IPS-15b (cell line): ENCODE measurements at regions not wholly inside any gene's neighbourhood (a gene's known extent, or its start where the extent isn't known, plus 50 kb on each side); places are given as distances from the start of the nearest gene placed in this dataset.
"Not testable (repeated sequence)": the region's sequence is repeated elsewhere in the genome, so short reads cannot be mapped to it uniquely, and the experiment has no call there.

Experiments
- H3K27me3 ChIP-seq: one replicate; pipeline ENCODE4 v1.6.1; 2013; ENCODE audit warnings: low read length; ENCODE audit not compliant: control insufficient read depth, insufficient read depth
- H3K36me3 ChIP-seq: one replicate; pipeline ENCODE4 v1.6.1; 2013; ENCODE audit warnings: low read length; ENCODE audit not compliant: control insufficient read depth, insufficient read depth
- H3K4me1 ChIP-seq: one replicate; pipeline ENCODE4 v1.6.1; 2013; ENCODE audit warnings: mild to moderate bottlenecking, low read length; ENCODE audit not compliant: control insufficient read depth, insufficient read depth
- H3K4me3 ChIP-seq: one replicate; pipeline ENCODE4 v1.5.1; 2013; ENCODE audit warnings: low read depth, low read length
- H3K9ac ChIP-seq: one replicate; pipeline ENCODE4 v1.6.1; 2013; ENCODE audit warnings: low read depth, mild to moderate bottlenecking, low read length
- H3K9me3 ChIP-seq: one replicate; pipeline ENCODE4 v1.6.1; 2013; ENCODE audit warnings: mild to moderate bottlenecking, low read length; ENCODE audit not compliant: control insufficient read depth, insufficient read depth

DNA sequence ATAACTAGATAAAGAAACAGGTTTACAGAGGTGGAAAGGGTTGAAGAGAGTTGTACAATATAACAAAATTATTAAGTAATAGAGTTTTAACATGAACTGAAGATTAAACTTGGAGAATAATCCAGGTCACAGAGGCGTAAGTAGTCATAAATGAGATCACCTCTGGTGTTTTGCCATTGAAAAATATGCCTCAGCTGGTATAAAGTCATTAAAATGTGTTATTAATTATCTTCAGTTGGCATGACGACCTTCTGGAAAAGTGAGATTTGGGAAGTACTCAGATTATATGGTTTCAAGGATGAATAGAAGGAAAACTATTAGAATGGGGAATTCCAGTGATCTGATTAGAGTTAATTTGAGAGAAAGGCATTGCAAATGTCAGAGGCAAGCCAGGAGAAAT is 237.5 kb upstream of the ANXA10 start:
- Histone ChIP-seq H3K9me3 (no peaks in the 10 kb centered on the region), H3K9ac (no peak overlapping the region), H3K4me1 (no peaks in the 10 kb centered on the region), H3K36me3 (no peaks in the 10 kb centered on the region), H3K27me3 (no peaks in the 10 kb centered on the region), H3K4me3 (no peak overlapping the region)

DNA sequence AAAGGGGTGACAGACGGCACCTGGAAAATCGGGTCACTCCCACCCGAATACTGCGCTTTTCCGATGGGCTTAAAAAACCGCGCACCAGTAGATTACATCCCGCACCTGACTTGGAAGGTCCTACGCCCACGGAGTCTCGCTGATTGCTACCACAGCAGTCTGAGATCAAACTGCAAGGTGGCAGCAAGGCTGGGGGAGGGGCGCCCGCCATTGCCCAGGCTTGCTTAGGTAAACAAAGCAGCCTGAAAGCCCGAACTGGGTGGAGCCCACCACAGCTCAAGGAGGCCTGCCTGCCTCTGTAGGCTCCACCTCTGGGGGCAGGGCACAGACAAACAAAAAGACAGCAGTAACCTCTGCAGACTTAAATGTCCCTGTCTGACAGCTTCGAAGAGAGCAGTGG is 234.2 kb upstream of the ANXA10 start:
- H3K4me3 ChIP-seq, H3K27me3 ChIP-seq, H3K36me3 ChIP-seq, H3K9ac ChIP-seq, H3K9me3 ChIP-seq, H3K4me1 ChIP-seq: not testable (repeated sequence)

DNA sequence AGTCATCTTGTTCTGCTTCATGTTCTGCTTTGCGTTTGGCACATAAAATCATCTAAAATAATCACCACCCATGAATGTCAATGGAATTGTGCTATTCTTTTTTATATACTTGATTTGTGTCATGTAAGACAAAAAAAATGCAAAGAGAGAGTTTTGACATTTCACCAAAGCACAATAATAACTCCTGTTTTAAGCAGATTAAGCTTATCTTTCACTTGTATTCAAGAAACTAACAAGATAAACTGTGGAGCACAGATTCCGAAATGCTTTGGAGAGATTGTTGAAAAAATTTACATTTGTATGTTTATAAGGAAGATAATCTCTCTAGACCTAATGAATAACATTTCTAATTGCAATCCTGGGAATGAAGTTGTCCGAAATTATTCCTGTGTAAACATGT is 225.1 kb upstream of the ANXA10 start:
- no peaks in the 10 kb centered on the region for H3K27me3 ChIP-seq
- H3K9me3 ChIP-seq, result no peaks in the 10 kb centered on the region
- no peaks in the 10 kb centered on the region for H3K4me1 ChIP-seq
- no peak overlapping the region for H3K4me3 ChIP-seq
- no peaks in the 10 kb centered on the region for H3K36me3 ChIP-seq
- no peak overlapping the region for H3K9ac ChIP-seq

DNA sequence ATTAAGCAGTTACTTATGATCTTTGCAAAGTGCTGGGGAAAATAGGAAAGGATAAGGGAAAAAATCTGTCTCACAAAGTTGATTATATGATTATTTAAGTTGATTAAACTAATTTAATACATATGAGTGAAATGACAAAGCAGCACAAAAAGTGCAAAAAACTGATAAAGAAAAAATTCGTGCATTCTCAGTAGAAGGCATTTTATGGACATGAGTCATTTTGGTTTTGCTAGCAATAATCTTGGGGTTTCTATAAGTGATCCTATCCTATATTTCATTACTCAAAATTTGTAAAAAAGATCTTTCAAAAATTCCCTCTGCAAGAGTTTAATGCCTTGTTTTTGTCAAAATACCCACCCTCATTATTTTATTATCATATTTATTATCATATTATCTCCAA is 224.2 kb upstream of the ANXA10 start:
- no peak overlapping the region for H3K9ac ChIP-seq
- H3K4me1 ChIP-seq, result no peaks in the 10 kb centered on the region
- H3K36me3 ChIP-seq, result no peaks in the 10 kb centered on the region
- H3K27me3 ChIP-seq, result no peaks in the 10 kb centered on the region
- no peak overlapping the region for H3K4me3 ChIP-seq
- H3K9me3 ChIP-seq, result no peaks in the 10 kb centered on the region

DNA sequence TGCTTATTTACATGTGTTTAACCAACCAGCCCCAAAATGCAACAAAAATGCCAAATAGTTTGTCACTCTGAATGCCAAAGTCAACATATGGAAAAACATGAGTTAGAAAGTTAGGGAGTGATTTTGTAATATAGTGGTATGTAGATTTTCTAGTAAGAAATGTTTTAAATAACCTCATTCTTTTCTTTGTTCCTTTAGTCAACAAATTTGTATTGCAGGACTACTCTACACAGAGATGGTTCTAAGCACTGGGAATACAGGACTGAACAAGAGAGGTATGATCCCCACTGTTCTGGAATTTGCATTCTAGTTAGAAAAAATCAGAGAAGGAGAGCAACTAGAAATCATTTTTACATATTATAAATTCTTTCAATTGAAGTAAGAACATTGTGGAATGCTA is 218.8 kb upstream of the ANXA10 start:
- H3K36me3 ChIP-seq, result no peaks in the 10 kb centered on the region
- no peaks in the 10 kb centered on the region for H3K9me3 ChIP-seq
- no peaks in the 10 kb centered on the region for H3K27me3 ChIP-seq
- H3K4me3 ChIP-seq, result no peak overlapping the region
- no peak overlapping the region for H3K9ac ChIP-seq
- no peaks in the 10 kb centered on the region for H3K4me1 ChIP-seq

DNA sequence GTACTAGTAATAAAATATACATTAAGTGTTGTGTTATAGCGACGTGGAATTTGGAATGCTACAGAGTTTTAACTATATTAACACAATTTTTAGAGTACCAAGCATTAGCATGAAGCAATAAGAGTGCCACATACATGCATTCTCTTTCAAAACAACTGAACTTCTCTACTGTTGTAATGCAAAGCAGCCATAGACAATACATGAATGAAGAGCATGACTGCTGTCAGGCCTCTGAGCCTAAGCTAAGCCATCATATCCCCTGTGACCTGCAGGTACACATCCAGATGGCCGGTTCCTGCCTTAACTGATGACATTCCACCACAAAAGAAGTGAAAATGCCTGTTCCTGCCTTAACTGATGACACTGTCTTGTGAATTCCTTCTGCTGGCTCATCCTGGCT is 216.2 kb upstream of the ANXA10 start:
- not testable (repeated sequence) for H3K36me3 ChIP-seq, H3K27me3 ChIP-seq, H3K4me3 ChIP-seq, H3K9me3 ChIP-seq, H3K9ac ChIP-seq, H3K4me1 ChIP-seq

DNA sequence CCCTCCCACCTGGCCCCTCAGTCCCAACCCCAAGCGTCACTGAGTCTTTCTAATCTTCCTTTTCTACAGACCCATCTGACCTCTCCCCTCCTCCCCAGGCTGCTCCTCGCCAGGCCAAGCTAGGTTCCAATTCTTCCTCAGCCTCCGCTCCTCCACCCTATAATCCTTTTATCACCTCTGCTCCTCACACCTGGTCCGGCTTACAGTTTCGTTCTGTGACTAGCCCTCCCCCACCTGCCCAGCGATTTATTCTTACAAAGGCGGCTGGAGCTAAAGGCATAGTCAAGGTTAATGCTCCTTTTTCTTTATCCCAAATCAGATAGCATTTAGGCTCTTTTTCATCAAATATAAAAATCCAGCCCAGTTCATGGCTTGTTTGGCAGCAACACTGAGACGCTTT is 214.5 kb upstream of the ANXA10 start:
- not testable (repeated sequence) for H3K9ac ChIP-seq, H3K4me1 ChIP-seq, H3K36me3 ChIP-seq

DNA sequence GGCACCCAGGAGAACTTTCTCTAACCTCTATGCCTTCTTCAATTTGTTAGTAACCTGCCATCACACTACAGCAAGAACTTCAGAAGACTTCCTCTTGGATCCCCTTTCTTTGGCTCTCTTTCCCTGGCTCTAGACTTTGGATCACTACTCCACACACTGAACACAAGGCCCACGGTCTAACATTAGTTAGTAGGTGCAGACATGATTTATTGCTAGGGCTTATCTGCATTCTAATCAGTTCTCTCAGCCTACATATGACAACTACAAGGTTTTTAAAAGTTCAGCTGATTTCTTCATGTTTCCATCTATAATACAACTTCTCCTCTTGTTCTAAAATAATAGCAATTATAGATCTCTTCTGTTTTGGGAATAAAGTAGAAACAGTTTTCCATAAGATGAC is 209.1 kb upstream of the ANXA10 start:
- H3K27me3 ChIP-seq, result no peaks in the 10 kb centered on the region
- peaks cover 4% of the 10 kb centered on the region for H3K9me3 ChIP-seq
- H3K4me1 ChIP-seq, result peaks cover 2% of the 10 kb centered on the region
- no peaks in the 10 kb centered on the region for H3K36me3 ChIP-seq
- no peak overlapping the region for H3K9ac ChIP-seq
- no peak overlapping the region for H3K4me3 ChIP-seq

More for the DNA sequence above, 214.5 kb upstream of the ANXA10 start:
- H3K27me3 ChIP-seq, H3K4me3 ChIP-seq, H3K9me3 ChIP-seq: not testable (repeated sequence)

DNA sequence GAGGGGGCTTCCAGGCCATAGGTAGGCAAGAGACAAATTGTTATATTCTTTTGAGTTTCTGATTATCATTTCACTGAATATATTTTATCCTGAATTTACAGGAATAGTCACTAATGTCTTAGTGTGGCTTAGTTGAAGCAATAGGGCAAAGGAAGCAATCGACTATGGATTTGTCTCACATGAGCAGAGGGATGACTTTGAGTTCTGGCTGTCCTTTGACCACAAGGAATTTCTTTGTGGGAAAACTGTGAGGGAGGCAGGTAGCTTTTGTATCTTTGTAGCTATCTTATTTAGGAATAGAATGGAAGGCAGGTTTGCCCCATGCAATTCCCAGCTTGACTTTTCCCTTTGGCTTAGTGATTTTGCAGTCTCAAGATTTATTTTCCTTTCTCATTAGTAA is 207.3 kb upstream of the ANXA10 start:
- Histone ChIP-seq H3K4me3 (no peak overlapping the region), H3K9me3 (peaks cover 4% of the 10 kb centered on the region), H3K9ac (no peak overlapping the region), H3K27me3 (no peaks in the 10 kb centered on the region), H3K36me3 (no peaks in the 10 kb centered on the region), H3K4me1 (peaks cover 2% of the 10 kb centered on the region)

DNA sequence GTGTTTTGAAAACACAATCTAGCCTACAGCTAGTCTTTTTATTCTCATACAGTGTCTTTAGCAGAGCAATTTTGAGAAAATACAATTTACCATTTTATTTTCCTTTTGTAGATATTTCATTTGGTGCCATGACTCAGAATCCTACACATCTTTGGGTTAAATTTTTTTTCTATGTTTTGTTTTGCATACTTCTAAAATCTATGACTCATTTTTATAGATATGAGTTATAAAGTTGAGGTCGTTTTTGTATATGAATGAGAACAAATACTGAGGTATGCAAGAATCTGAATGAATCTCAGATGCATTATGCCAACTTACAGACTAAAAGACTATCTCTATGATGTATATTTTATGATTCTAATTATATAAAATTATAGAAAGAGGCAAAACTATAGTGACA is 206.5 kb upstream of the ANXA10 start:
- Histone ChIP-seq H3K9ac (no peak overlapping the region), H3K36me3 (no peaks in the 10 kb centered on the region), H3K4me1 (peaks cover 2% of the 10 kb centered on the region), H3K4me3 (no peak overlapping the region), H3K27me3 (no peaks in the 10 kb centered on the region), H3K9me3 (peaks cover 4% of the 10 kb centered on the region)

DNA sequence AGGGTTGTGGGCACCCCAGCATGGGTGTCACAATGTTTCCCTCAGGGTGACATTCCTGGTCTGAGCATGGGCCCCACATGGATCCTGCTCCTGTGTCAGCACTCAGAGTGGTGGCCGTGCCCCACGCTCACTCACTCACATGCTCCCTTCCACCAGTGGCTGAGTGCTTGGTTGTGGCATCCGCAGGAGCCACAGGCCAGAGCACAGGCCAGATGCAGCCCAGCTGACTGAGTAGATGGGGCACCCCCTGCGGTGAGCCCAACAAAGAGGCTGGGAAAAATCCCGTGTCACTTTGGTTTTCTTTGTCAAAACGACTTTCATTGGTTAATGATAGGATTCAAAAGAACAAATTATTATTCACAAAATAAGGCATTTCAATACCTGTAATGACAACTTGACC is 204.6 kb upstream of the ANXA10 start:
- Histone ChIP-seq H3K9ac (no peak overlapping the region), H3K27me3 (no peaks in the 10 kb centered on the region), H3K9me3 (peaks cover 4% of the 10 kb centered on the region), H3K4me1 (no peaks in the 10 kb centered on the region), H3K36me3 (no peaks in the 10 kb centered on the region), H3K4me3 (no peak overlapping the region)

DNA sequence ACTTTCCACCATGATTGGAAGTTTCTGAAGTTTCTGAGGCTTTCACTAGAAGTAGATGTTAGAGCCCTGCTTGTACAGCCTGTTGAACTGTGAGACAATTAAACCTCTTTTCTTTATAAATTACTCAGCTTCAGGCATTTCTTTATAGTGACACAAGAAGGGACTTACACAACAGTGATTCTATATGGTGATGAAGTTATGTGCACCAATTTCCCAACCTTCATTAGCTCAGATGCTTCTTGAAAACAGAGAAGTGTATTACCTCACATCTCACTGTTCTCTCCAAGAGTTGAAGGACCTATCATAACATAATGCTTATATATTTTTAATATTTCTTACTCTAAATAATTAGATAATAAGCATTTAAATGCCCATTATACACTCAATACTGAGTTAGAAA is 202.1 kb upstream of the ANXA10 start:
- Histone ChIP-seq H3K27me3 (no peaks in the 10 kb centered on the region), H3K9me3 (peaks cover 4% of the 10 kb centered on the region), H3K4me1 (no peaks in the 10 kb centered on the region), H3K9ac (no peak overlapping the region), H3K36me3 (no peaks in the 10 kb centered on the region), H3K4me3 (no peak overlapping the region)

DNA sequence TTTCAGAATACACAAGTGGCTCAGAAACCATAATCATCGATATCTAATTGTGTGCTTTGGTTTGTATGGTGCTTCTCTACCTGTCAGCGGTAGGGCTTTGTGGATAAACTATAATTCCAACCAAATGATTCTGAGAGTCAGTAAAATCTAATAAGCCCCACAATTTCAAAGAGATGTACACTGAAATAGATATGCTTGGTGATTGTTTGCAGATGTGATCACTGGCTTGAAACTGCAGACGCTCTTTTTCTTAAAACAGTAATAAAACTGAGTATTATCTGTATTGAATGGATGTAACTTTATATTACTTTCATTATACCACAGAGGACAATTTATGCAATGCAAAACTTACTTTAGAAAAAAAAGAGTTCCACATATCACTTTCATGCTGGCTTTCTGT is 198.8 kb upstream of the ANXA10 start:
- H3K9me3 ChIP-seq, result no peaks in the 10 kb centered on the region
- H3K36me3 ChIP-seq, result no peaks in the 10 kb centered on the region
- no peak overlapping the region for H3K9ac ChIP-seq
- no peaks in the 10 kb centered on the region for H3K4me1 ChIP-seq
- no peaks in the 10 kb centered on the region for H3K27me3 ChIP-seq
- H3K4me3 ChIP-seq, result no peak overlapping the region
